ENCODE measurements at regions not wholly inside any gene's neighbourhood (a gene's known extent, or its start where the extent isn't known, plus 50 kb on each side); places are given as distances from the start of the nearest gene placed in this dataset.

DNA sequence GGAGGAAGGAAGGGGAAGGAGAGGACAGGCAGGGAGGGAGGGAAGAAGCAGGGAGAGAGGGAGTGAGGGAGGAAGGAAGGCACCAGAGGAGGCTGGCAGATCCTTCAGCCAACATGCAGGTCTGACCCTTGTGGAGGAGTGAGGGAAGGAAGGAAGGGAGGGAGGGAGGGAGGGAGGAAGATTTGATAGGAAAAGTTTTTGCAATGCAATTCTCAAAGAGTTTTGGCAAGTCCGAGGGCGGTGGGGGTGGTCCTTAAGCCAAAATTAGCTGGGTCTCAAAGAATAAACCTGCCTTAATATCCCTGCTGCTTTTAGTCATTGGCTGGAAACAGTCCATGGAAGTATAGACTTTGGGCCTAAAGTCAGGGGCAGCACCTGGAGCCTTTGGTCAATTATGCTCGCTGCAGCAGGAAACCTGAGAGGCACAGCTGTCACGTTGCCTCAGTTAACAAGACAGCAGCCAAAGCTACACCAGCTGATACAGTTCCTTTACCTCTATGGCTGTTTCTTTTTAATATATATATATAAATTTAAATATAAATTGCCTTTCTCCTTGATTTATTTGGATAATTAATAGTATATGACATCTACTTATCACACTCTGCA, 115.7 kb upstream of the RALGAPA2 start:
- TF ChIP-seq, protein P1, sequence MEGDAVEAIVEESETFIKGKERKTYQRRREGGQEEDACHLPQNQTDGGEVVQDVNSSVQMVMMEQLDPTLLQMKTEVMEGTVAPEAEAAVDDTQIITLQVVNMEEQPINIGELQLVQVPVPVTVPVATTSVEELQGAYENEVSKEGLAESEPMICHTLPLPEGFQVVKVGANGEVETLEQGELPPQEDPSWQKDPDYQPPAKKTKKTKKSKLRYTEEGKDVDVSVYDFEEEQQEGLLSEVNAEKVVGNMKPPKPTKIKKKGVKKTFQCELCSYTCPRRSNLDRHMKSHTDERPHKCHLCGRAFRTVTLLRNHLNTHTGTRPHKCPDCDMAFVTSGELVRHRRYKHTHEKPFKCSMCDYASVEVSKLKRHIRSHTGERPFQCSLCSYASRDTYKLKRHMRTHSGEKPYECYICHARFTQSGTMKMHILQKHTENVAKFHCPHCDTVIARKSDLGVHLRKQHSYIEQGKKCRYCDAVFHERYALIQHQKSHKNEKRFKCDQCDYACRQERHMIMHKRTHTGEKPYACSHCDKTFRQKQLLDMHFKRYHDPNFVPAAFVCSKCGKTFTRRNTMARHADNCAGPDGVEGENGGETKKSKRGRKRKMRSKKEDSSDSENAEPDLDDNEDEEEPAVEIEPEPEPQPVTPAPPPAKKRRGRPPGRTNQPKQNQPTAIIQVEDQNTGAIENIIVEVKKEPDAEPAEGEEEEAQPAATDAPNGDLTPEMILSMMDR (IDR thresholded peaks at IDR 0.05) = no peak
- no peak for TF ChIP-seq POLR2A (IDR thresholded peaks at IDR 0.05)

Data from adrenal gland (tissue), 5 donors.